ENCODE measurements at regions not wholly inside any gene's neighbourhood (a gene's known extent, or its start where the extent isn't known, plus 50 kb on each side); places are given as distances from the start of the nearest gene placed in this dataset.
"Not testable (repeated sequence)": the region's sequence is repeated elsewhere in the genome, so short reads cannot be mapped to it uniquely, and the experiment has no call there.

DNA sequence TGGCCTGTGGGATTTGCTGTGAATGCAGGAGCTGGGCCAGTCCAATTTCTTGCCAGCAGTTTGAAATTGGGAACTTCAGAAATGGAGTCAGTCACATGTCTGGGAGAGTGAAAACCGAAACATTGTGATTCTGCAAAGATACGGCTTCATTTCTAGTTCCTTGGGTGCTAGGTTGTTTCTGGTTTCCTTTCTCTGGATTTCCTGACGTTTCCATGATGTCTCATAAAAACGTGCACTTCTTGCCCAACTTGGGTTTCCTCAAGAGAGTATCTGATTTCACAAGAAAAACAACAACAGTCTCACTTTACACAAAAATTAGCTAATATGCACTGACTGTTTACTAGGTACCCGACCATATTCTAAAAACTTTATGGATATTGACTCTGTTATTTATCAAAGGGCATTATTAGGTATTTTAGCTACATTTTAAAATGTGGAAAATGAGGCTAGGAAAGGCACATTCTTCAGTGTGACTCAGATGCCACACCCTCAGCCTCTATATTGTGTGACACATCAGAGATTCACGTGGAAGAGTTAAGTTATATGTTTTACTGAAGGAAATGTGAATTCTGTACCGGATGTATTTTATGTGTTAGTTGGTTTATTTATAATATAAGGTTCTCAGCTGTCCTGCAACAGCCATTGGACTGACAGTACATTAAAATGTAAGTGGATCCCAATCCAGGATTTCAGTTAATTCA lies 225.0 kb upstream of the PUDP start:
- no peak for DNase-seq

DNA sequence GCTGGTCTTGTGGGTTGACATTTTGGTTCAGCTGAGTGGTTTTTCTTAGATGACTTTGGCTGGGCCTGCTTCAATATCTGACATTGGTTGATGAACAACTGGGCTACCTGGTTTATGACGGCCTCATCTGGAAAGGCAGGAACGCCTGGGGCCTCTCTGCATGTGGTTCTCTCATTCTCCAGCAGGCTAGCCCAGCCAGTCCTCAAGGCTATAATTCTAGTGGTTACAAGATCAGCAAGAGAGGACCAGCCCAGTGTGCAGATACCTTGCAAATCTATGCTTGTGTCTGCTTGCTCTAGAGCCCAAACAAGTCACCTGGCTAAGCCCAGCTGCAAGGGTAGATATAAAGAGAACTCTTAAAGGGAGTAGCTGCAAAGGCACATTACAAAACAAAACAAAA lies 214.2 kb upstream of the PUDP start:
- no peak for DNase-seq

DNA sequence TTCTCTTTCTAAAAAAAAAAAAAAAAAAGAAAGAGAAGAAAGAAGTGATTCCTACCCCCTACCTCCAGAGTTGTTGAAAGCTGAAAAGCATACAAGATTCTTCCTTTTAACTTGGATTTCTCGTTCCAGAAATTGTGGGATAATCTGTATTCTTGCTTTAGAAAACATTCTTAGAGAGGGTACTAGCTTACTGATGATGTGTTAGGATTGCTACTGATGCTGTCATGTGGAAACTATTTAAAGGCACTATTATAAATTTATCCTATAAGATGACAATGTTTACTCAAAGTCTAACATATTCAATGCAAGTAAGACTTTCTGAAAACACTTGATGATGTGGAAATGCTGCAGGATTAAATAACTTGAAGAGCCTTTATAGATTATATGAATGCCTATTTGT lies 204.0 kb upstream of the PUDP start:
- no peak for DNase-seq

DNA sequence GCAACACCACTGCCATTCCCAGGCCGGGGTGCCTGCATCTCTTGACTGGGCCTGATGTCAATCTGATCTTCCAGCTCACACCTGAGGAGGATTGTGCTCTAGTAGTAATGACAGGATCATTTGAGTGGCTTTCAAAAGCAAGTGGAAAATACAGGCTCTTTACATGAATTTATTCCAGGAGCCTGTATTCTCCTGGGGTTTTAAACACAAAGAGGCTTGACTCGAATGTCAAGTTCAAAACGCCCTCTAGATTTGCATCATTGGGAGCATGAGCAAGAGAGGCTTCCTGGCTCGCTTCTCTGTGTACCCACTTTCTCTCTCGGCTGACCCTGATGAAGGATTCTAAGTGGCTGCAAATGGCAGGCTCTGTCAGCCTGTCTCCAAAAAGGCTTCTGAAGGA lies 199.5 kb upstream of the PUDP start:
- DNase-seq: no peak

DNA sequence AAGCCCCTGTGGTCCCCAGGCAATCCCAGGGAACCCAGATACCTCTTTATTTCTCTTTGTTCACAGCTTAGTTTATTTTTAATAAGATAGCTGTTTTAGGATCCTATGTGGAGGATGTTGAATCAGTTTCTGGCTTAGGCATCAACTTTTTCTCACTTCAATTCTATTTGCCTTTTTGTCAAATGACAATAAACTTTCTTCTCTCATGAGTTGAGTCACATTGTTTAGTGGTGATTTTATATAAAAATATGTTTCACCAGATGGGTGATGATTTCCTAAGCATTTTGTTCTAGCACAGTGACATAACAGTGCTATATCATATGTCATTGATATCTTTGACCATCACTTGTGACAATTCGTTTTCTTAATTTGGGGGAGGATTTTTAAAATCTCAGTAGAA lies 198.1 kb upstream of the PUDP start:
- DNase-seq: peak in 1 of 2 donors; percentile 4

DNA sequence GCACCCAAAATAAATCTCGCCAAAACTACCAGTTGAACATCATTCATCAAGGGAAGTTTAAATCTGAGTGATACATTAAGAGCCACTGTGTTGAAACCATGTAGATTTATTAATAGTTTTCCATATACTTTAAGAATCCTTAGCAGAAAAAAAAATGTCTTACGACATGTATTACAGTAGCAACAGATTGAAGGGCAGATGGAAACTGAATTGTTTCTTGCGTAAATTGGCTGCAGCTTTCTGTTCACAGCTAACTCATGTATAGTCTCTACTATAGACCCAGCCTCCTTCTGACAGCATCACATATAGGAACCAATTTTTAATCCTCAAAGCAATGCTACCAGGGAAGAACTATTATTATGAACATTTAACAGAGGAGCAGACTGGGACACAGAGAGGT lies 195.2 kb upstream of the PUDP start:
- no peak for DNase-seq

DNA sequence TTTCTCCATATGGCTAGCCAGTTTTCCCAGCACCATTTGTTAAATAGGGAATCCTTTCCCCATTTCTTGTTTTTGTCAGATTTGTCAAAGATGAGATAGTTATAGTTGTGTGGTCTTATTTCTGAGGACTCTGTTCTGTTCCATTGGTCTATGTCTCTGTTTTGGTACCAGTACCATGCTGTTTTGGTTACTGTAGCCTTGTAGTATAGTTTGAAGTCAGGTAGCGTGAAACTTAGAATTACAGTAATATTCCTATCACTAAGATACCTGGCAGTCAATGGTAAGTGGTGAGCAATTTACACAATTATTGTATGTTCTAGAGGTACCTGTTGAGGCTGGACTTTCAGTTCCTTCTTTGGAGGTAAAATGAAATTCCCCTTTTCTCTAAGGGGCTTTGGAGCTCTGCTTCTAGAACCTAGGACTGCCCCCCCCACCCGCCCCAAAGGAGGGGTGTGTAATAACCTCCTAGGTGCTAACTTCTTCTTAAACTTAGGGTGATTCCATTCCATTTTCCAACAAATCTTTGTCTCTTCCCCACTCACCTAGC lies 187.9 kb upstream of the PUDP start:
- DNase-seq: not testable (repeated sequence)

DNA sequence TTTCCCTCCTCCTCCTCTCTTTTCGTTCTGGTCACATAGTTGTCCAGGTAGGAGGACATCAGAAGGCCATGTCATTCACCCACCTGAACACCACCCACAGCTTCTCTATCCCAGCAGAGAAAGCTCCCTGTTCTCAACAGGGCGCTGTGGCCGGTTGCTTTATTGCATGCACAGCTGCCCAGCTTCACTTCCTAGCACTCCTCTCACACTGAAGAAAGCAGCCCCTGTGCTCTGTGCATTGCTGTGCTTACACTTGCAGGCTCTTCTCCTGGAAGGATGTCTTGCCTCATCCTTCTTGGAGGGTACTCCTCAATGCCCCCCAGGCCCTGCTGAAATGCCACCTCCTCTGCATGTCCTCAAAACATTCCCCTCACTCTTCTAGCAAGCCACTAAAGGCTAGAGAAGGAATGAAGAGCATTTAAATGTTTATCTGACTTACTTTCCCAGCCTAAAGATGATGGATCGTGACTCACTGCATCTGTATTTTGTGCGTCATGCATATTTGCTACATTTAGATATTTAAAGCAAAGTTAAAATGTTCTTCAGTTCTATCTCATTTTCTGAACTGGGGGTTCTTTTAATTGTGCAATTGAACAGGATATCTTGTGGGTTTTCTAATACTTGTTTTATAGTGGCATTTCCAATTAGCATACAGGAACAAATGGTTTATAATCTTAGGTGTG lies 186.4 kb upstream of the PUDP start:
- DNase-seq: no peak

DNA sequence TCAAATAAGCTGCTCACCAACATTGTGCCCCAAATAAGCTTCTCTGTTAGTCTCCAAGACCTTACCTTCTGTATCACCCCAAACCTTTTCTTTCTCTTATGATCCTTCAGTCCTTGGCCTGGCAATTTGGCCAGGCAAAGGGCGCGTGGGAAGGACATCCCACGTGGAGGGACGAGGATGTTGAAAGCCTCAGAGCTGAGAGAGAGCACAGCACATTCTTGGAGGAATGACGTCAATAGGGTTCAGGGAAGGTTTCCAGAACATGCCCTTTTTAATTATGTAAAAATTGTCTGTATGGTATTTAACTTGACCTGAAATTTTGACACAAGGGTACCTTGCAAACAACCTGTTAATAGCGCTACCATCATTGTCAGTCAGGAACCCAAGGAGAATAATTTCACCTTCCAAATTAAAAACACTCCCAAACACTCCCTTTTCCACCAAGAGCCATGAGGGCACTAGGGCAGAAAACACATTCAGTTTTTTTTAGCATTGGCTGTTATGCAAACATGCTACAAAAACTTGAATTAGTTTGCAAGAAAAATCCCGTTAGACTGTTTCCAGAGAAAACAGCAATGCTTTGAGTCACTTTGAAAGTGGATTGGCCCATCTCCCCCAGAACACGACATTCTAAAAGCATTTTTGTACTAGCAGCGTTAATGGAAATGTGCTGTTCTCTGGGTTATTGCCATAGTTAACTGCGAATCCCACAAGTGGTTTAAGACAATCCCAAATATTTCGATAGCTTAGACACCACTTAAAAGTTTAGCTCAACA lies 183.2 kb upstream of the PUDP start:
- DNase-seq: peak in 1 of 2 donors; percentile 38

DNA sequence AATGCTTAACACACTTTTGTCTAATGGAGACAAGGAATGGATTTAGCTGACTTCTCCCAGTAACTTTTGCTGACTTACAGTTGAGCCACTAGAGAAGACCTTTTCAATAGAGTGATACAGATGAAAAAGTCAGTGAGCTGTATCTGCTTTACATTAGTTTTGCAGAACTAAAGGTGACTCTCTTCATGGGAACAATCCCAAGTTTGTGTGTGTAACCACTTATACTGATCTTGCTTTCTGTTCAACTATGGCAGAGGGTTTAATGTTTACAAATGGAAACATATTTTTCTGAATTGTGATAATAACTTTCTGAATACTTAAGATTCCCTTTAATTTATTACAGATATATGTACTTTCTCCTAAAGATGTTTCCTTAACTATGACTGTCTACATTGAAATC lies 182.6 kb upstream of the PUDP start:
- no peak for DNase-seq

DNA sequence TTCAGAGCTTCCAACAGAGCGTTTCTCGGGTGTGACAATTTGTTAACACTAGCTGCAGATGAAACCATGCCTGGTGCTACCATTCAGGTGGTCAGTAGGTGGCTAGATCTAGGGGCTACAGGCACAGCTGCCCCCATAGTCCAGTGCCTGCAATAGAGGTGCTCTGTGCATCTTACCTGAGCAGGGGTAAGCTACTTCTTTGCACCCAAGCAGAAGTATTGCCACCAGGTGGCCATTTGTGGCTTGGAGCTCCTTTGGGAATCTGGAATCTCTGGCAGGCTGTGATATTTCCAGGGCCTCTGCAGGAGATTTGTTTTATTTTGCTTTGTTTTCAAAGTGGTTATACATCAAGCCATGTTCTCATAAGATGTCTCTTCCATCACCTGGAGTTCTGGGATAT lies 170.7 kb upstream of the PUDP start:
- no peak for DNase-seq

DNA sequence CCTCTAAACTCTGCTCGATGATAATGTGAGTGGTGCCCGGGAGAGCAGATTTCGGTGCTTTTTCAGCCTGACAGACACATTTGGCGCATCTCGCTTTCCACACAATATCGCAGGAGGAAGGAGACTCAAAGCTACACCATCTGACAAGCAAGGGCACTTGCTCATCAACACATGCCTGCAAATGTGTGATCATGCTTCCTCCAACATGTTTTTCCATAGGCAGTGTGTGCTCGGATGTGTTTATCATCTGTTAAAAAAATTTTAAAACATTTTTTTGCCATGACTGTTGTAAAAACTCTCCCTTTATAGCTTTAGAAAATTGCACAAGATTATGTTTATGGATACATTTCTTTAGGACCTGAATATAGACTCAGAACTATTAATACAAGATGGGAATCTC lies 170.3 kb upstream of the PUDP start:
- no peak for DNase-seq

DNA sequence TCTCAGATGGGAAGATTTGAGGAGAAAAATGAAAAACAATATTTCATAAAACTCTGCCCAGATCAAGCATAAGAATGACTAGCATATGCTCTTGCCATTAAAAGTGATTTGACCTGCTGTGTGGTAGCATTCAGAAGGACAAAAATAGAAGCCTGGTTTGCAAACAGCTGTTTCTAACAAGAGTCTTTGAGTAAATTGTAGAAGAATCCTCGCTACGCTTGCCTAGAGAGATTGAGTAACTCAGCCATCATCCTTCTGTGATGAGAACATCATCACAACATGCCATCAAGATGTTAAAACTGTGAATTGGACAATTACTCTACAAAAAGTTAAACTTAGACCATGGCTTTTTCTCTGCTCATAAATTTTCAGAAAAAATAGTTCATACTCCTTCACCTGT lies 168.9 kb upstream of the PUDP start:
- DNase-seq: no peak

DNA sequence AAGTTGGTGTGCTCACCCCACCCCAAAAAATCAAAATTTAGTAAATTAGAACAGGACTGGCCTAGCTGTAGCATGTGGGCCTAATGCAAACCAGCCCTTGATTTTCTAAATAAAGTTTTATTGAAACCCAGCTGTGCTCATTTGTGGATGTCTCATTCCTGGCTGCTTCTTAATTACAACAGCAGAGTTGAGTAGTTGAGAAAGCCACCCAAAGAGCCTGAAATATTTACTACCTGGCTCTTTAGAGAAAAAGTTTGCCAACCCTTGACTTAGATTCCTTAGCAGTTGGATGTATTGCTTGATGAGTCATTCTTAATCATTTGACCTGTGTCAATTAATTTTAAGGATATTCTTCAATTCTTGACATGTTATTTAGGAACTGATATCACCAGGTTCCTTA lies 168.3 kb upstream of the PUDP start:
- DNase-seq: no peak

DNA sequence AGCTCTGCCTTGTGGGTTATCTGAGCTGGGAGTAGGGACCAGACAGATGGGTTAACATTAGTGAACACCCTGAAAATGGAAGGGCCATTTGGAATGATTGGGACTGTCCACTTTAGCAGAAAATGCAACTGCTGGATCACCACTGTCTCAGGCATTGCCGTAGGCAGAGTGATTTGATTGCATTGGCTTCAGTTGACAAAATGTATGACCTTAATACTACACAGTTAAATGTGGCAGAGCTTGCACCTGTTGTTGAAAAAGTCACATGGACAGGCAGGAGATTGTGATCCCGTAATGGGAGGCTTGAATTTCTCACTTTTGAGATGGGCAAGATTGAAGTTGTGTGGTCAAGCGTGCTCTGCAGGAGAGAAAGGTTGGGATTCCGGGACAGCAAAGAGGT lies 166.5 kb upstream of the PUDP start:
- no peak for DNase-seq

DNA sequence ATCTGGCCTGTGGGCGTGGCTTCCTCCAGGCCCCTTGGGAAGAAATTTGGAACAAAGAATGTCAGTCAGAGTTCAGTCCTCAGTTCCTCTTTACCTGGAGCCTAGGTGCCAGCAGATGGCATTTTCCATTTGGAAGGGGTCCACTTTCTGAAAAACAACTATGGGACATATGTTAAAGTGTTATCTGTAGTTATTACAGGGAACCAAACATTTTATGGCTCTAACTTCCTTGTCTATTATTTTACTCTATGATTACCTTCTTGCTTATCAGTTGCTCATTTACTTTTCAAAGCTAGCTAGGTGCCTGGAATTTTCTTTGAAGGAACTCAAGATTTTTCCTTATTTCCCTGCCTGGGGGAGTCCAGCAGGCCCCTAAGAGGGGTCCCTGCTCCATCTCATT lies 159.8 kb upstream of the PUDP start:
- no peak for DNase-seq

DNA sequence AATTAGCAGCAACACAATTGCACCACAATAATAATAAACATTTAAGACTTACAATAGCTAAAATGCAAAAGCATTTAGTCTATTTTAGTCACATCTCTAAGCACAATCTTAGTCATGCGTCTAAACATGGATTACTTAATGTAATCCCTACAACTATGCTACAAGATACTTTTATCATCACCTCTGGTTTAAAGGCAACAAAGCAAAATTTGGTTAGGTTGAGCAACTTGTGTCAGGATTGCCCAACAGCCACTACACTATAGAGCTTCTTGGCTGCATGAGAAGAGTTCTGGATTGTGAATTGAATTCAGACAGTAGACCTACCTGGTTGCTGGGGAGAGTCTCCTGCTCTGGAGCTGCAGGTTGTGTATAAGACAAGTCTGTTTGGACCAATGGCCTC lies 146.5 kb upstream of the PUDP start:
- DNase-seq: no peak

DNA sequence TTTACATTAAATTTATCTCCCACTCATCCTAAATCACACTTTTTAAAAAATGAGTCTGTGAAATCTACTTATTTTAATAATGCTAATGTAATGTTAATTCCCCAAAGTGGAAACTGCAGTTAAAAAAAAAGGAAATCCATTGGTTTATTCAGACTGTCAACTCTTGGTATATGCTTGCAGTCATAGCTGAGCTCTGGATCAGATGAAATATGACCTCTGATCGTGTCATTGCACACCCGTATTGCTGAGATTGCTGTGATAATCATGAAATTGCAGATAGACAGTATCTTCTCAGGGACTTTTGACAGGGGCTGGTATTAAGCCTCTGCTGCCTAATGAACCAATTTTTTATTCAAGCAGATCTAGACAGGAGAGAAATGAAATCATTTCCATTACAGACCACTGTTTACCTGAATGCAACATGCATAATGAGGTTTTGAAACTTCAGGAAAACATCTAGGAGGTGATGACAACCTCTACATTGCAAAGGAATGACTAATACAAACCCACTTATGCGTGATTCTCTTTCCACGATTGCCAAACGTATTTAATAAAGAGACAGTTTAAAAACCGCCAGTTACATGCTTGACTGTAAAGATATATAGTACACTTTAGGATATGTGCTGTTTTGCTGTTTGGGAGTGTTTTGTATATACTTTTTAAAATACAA lies 138.3 kb upstream of the PUDP start:
- no peak for DNase-seq

DNA sequence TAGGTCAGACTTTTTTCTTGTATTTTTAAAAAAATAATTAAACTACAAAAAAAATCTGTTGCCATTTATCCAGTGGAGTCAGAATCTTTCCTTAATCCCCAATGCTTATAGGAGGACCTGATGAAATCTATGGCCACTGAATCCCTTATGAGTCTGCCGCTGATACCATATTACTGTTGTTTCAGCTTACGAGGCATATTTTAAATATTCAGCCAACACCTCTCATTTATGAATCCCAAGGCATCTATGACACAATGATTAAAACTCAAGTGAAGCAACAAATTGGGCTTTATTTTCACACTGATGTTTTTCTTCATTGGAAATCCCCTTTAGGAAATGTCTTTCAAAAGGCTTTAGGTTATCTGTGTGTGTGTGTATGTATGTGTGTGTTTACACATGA lies 137.8 kb upstream of the PUDP start:
- DNase-seq: no peak

DNA sequence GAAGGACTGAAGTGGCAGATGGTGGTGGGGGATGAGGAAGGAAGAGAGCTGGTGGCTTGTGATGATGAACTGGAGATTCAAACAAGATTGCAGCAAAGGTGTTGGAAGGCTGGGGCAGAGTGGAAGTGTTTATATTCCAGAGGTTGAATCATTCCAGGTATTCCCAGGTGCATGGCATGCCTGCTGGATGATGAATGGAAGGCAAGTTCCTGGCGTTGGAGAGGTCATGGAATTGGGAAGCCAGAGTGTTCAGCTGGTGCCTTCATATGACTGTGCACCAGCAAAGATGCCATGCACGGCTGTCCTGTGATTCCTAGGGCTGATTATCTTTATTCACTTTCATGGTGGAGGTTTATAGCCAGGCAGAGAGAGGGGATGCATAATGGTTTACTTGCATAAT lies 135.8 kb upstream of the PUDP start:
- DNase-seq: no peak

DNA sequence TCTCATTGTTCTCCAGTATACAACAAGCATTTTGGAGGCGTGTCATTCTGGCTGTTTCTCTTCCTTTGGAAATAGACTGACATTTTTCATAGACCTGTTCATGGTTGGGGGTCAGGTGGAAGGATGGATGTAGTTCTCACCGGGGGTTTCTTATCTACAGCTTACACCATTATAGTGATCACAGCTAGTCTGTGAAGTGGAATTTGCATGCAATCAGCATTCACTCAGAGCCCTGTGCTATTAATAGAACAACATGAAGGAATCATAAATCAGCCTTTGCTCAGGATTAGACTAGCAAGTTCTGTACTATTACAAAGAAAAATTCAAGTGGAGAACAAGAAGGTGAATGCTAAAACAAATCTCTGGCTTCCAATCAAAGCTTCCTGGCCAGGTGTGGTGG lies 132.6 kb upstream of the PUDP start:
- DNase-seq: no peak

DNA sequence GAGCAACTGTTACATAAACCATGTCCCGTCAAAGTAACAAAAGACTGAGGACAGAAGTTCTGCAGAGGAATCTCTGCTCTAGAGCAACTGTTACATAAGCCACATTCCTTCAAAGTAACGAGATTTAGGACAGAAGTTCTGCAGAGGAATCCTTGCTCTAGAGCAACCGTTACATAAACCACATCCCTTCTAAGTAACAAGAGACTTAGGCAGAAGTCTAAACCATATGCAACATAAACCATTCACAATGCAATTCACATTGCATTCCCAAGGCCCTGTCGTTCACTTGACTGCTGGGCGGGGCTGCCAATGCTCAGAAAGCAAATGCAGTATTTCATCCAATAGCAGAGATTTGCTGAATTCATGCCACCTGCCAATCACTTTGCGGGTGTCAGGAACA lies 124.4 kb upstream of the PUDP start:
- peak in 1 of 2 donors; percentile 2 for DNase-seq

DNA sequence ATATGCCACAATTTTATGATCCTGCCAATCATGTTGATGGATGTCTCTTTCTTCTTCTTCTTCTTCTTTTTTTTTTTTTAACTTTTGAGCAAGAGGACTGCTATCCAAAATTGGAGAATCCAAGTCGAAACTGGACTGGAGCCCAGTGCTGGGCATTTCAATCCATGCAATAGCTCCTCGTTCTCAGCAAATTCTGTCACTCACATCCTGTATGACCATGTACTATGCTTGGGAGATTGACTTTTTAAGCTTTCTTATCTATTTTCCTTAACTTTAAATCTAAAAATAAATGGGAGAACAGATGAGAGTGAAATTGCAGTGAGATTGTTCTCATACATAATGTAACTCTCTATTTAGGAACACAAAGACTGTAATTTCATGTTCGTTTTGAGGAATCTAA lies 123.0 kb upstream of the PUDP start:
- peak in 1 of 2 donors; percentile 37 for DNase-seq
